Fibroblast of mammary gland (primary cell): ENCODE measurements at regions not wholly inside any gene's neighbourhood (a gene's known extent, or its start where the extent isn't known, plus 50 kb on each side); places are given as distances from the start of the nearest gene placed in this dataset.

Source experiments
- DNase-seq: peaks from one replicate; pipeline ENCODE4 v3.0.0-alpha.2; 2010; ENCODE audit warnings: low read depth
- H3K4me3 ChIP-seq: 2 replicates; pipeline ENCODE4 v1.5.1; 2011; ENCODE audit warnings: low read depth, mild to moderate bottlenecking, low read length, moderate library complexity; ENCODE audit not compliant: control insufficient read depth
- CTCF ChIP-seq: conservative IDR thresholded peaks from 2 replicates; pipeline ENCODE4 v1.5.1; 2011; ENCODE audit warnings: low read depth, low read length, inconsistent platforms; ENCODE audit not compliant: control insufficient read depth, insufficient read depth

GRCh38 chr12:13563743-13564125 lies 367.2 kb downstream of the EMP1 start:
- no peak for DNase-seq
- H3K4me3 ChIP-seq, result no peak overlapping the region
- no peak for TF ChIP-seq CTCF

- no peak for TF ChIP-seq CTCF
- DNase-seq, result no peak
- H3K4me3 ChIP-seq, result no peak overlapping the region
Observed at GRCh38 chr12:13562915-13563742, 366.6 kb downstream of the EMP1 start.

- TF ChIP-seq CTCF, result no peak
- DNase-seq, result no peak
- no peak overlapping the region for H3K4me3 ChIP-seq
Observed at GRCh38 chr12:13561923-13562322, 365.4 kb downstream of the EMP1 start.

- DNase-seq, result no peak
- no peak overlapping the region for H3K4me3 ChIP-seq
- no peak for TF ChIP-seq CTCF
Observed at GRCh38 chr12:13559318-13559978, 362.9 kb downstream of the EMP1 start.

GRCh38 chr12:13552830-13553229 lies 356.3 kb downstream of the EMP1 start:
- TF ChIP-seq CTCF, result no peak
- DNase-seq, result no peak
- no peak overlapping the region for H3K4me3 ChIP-seq

GRCh38 chr12:13547283-13547682 lies 350.8 kb downstream of the EMP1 start:
- no peak overlapping the region for H3K4me3 ChIP-seq
- DNase-seq, result no peak
- TF ChIP-seq CTCF, result no peak
